Esophagus muscularis mucosa (tissue), 4 donors: ENCODE measurements at regions not wholly inside any gene's neighbourhood (a gene's known extent, or its start where the extent isn't known, plus 50 kb on each side); places are given as distances from the start of the nearest gene placed in this dataset.

Experiments used
- DNase-seq: peaks from one replicate; pipeline ENCODE4 v3.0.0-alpha.2; 2017; ENCODE audit errors: extremely low spot score
- H3K27ac ChIP-seq, 4 donors: fragments of 200-600 bp; sonication (generic); replicated peaks in 1 of 4; 1 replicate in 3 of 4; 2 replicates in 1 of 4; pipeline ENCODE4 v1.5.1; 2016 to 2019; ENCODE audit warnings: mild to moderate bottlenecking in 1 of 4
- H3K27me3 ChIP-seq, 4 donors: fragments of 200-600 bp; sonication (generic); one replicate each; pipeline versions ENCODE4 v1.5.1 to v1.6.0; 2016 to 2019
- H3K36me3 ChIP-seq, 4 donors: fragments of 200-600 bp; sonication (generic); one replicate each; pipeline ENCODE4 v1.5.1; 2016 to 2019
- H3K4me1 ChIP-seq, 4 donors: fragments of 200-600 bp; sonication (generic); one replicate each; pipeline ENCODE4 v1.5.1; 2016 to 2019
- H3K4me3 ChIP-seq, 4 donors: fragments of 200-600 bp; sonication (generic); 1 replicate in 2 of 4; 2 replicates in 2 of 4; pipeline ENCODE4 v1.5.1; 2016 to 2019; ENCODE audit warnings: mild to moderate bottlenecking in 4 of 4, moderate library complexity in 1 of 4
- H3K9me3 ChIP-seq, 4 donors: fragments of 200-600 bp; sonication (generic); 1 replicate in 3 of 4; 2 replicates in 1 of 4; pipeline ENCODE4 v1.5.1; 2016 to 2019
- EP300 ChIP-seq: sonication (generic); formaldehyde crosslinking; IDR thresholded peaks from one replicate; pipeline ENCODE4 v1.6.1; 2017; ENCODE audit warnings: antibody characterized with exemption
- POLR2A ChIP-seq: fragments of 450-650 bp; IDR thresholded peaks from one replicate; pipeline ENCODE4 v1.6.1; 2017; ENCODE audit warnings: antibody characterized with exemption, moderate library complexity, mild to moderate bottlenecking, low read depth
- POLR2AphosphoS5 ChIP-seq, 2 donors: sonication (generic); formaldehyde crosslinking; IDR thresholded peaks; one replicate each; pipeline ENCODE4 v1.6.1; 2017; ENCODE audit warnings: antibody characterized with exemption in 2 of 2
- WGBS: methylation state at CpG from one replicate; pipeline ENCODE4 v1.1.5; 2018; 5-methylcytosine and 5-hydroxymethylcytosine counted together
- intact Hi-C: fragments of 100-400 bp; cut with DNase I; formaldehyde crosslinking; loops from one replicate; pipeline ENCODE4 v1.15.1; 2023
- TF ChIP-seq, protein P1 (sequence below), 3 experiments: fragments of 200-600 bp in 2 of 3; fragments of 450-650 bp in 1 of 3; sonication (generic) in 2 of 3; IDR thresholded peaks; one replicate each; pipeline ENCODE4 v1.5.1; 2017 to 2019; ENCODE audit warnings: antibody characterized with exemption in 3 of 3, mild to moderate bottlenecking in 2 of 3, moderate library complexity in 1 of 3

DNA sequence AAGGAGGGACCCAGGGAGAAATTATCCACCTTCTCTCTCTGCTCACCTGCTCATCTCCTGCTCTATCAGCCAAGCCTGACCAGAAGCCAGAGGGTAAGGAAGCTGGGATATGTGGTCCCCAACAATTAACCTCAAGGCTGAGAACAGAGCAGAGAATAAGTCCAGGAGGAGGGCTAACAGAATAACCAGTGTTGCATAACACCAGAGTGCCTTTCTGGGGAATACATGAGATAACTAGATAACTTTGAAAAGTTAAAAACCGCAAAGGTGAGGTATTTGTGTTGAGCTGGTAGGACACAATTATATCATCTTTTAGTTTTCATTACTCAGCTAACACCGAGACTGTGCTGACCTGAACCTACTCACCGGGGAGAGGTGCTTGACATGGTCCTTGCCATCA is 180.8 kb downstream of the SALL1 start:
- Histone ChIP-seq H3K9me3 (no peaks in the 10 kb centered on the region), H3K36me3 (no peaks in the 10 kb centered on the region), H3K27ac (no peak overlapping the region), H3K4me3 (no peak overlapping the region), H3K27me3 (peaks cover 0 to 12% (median 0%) of the 10 kb centered on the region in 4 donors), H3K4me1 (no peaks in the 10 kb centered on the region)
- TF ChIP-seq EP300 (no peak), POLR2A (no peak), POLR2AphosphoS5 (IDR thresholded peaks at IDR 0.05) (no peak)
- TF ChIP-seq, protein P1, sequence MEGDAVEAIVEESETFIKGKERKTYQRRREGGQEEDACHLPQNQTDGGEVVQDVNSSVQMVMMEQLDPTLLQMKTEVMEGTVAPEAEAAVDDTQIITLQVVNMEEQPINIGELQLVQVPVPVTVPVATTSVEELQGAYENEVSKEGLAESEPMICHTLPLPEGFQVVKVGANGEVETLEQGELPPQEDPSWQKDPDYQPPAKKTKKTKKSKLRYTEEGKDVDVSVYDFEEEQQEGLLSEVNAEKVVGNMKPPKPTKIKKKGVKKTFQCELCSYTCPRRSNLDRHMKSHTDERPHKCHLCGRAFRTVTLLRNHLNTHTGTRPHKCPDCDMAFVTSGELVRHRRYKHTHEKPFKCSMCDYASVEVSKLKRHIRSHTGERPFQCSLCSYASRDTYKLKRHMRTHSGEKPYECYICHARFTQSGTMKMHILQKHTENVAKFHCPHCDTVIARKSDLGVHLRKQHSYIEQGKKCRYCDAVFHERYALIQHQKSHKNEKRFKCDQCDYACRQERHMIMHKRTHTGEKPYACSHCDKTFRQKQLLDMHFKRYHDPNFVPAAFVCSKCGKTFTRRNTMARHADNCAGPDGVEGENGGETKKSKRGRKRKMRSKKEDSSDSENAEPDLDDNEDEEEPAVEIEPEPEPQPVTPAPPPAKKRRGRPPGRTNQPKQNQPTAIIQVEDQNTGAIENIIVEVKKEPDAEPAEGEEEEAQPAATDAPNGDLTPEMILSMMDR (IDR thresholded peaks at IDR 0.05) = no peak
- no peak for DNase-seq
- 85% methylated on average over 3 of the region's 3 CpGs for WGBS
- intact Hi-C loops = no loop called here

DNA sequence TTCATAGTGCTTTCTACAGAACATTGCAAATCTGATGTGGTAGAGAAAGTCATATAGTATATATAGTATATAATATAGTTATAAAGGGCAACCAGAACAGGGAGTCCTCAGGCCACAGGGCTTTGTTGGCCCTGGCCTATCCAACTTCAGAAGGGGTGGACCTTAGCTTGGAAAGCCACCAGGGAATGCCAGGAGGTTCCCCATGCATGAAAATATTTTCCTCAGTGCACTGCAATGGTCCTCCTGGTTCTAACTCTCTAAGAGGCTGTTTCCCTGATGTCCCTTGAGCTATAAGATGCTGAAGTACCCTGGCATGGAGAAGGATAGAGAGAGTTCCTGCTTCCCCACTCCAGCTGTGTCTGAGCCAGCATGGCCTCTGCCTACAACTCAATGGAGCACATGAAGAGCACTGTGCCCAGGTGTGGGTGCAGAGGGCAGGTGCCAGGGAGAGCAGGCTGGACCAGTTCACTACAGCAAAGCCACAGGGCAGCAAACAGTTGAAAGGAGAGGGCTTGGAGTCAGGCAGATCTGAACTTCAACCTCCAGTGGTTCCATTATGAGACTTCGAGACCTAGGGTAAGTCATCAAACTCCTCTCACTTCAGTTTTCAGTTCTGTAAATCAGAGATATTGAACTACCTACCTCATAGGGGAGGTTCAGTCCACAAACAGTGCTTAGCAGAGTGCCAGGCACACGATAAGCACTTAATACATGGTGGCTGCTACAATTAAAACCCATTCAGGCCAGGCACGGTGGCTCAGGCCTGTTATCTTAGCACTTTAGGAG is 183.1 kb downstream of the SALL1 start:
- Histone ChIP-seq H3K36me3 (no peaks in the 10 kb centered on the region), H3K27ac (no peak overlapping the region), H3K4me1 (no peaks in the 10 kb centered on the region), H3K9me3 (no peaks in the 10 kb centered on the region), H3K4me3 (no peak overlapping the region), H3K27me3 (no peaks in the 10 kb centered on the region)
- no peak for DNase-seq
- TF ChIP-seq, protein P1 (IDR thresholded peaks at IDR 0.05) = no peak
- no peak for TF ChIP-seq POLR2AphosphoS5 (IDR thresholded peaks at IDR 0.05)
- no peak for TF ChIP-seq POLR2A
- no peak for TF ChIP-seq EP300
- 85% methylated on average over 3 of the region's 3 CpGs for WGBS
- intact Hi-C loops = no loop called here

DNA sequence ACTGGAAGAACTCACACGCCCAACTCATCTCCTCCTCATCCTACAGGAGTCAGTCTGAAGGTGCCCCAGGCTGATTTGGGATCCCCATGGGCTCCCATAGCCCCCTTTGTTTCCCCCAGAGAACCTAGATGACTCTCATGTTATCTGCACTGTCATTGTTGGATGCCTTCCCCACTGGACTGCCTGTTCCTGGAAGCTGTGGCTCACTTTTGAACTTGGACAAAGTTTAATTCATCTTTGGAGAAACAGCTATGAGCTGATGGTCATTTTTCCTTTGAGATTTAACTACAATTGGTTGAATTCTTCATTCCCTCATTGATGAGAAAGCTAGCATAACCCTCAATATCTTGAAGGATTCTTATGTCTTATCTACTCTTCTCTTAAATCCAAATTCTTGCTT is 186.6 kb downstream of the SALL1 start:
- intact Hi-C loops = no loop called here
- no peaks in the 10 kb centered on the region for H3K9me3 ChIP-seq
- H3K4me3 ChIP-seq = no peak overlapping the region
- no peaks in the 10 kb centered on the region for H3K4me1 ChIP-seq
- WGBS = 67% methylated on average over 1 of the region's 1 CpG
- H3K27me3 ChIP-seq = no peaks in the 10 kb centered on the region
- TF ChIP-seq POLR2A (no peak), POLR2AphosphoS5 (IDR thresholded peaks at IDR 0.05) (no peak)
- H3K27ac ChIP-seq = no peak overlapping the region
- no peak for DNase-seq
- H3K36me3 ChIP-seq = no peaks in the 10 kb centered on the region

DNA sequence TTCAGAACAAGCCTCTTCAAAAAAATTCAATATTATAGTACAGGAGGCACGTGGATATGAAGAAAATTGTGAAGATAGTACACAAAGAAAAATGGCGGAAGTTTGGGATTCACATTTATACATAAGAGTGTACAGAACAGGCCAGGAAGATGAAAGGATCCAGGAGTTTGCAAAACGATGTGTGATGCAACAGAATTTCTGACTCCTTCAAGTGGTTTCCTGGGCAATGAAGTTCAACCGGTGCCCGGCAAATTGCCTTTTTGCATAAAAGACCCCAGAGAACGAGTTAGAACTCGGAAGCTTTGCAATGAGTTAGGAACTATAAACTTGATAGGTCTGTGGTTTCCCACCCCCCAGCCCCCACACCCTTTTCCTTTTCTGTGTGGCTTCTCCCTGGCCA is 189.1 kb downstream of the SALL1 start:
- Histone ChIP-seq H3K27me3 (no peaks in the 10 kb centered on the region), H3K4me1 (no peaks in the 10 kb centered on the region), H3K4me3 (no peak overlapping the region), H3K27ac (no peak overlapping the region), H3K9me3 (no peaks in the 10 kb centered on the region), H3K36me3 (no peaks in the 10 kb centered on the region)
- intact Hi-C loops = no loop called here
- no peak for DNase-seq
- 79% methylated on average over 7 of the region's 7 CpGs for WGBS
- no peak for TF ChIP-seq EP300
- TF ChIP-seq POLR2A = no peak
- TF ChIP-seq POLR2AphosphoS5 (IDR thresholded peaks at IDR 0.05) = no peak
- TF ChIP-seq, protein P1 (IDR thresholded peaks at IDR 0.05) = no peak

DNA sequence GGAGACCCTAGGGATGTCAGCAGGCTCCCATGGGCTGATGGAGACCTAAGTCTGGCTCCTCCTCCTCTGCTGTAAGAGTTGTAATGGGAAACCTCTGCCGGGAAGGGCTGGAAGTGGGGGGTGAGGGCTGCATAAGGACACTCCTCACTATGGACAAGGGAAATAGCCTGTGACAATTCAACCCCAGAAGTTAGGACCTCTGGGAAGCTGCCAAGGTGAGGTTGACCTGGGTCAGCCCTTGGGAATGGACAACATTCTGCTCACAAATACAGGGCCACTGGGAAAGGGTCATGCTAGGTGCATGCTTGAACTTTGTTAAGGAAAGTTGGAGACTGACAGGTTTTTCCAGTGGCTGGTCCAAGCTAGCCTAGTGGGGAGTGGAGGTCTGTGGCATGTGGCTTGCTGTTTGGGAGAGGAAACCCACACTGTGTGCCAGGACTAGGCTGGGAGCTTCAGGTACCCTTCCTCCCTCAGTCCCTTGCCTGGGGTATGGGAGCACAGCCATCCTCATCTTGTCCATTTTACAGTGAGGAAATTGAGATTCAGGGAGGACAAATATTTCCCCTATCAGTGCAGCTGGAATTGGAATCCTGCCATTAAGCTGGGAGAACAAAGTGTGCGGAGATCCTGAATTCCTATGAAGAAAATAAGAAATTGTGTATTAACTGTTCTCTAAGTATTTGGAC is 190.4 kb downstream of the SALL1 start:
- Histone ChIP-seq H3K9me3 (no peaks in the 10 kb centered on the region), H3K4me3 (no peak overlapping the region), H3K4me1 (no peaks in the 10 kb centered on the region), H3K27ac (no peak overlapping the region), H3K27me3 (no peaks in the 10 kb centered on the region), H3K36me3 (no peaks in the 10 kb centered on the region)
- TF ChIP-seq, protein P1 (IDR thresholded peaks at IDR 0.05) = no peak
- no peak for TF ChIP-seq POLR2AphosphoS5 (IDR thresholded peaks at IDR 0.05)
- TF ChIP-seq EP300 = no peak
- TF ChIP-seq POLR2A = no peak
- DNase-seq = no peak
- intact Hi-C loops = no loop called here
- 31% methylated on average over 2 of the region's 2 CpGs for WGBS
